Dendritic cell treated with granulocyte-macrophage colony-stimulating factor and Interleukin-4, amounts not matched to agents 40 ng/mL and 50 ng/mL, for 4 days (primary cell): ENCODE measurements at regions not wholly inside any gene's neighbourhood (a gene's known extent, or its start where the extent isn't known, plus 50 kb on each side); places are given as distances from the start of the nearest gene placed in this dataset.
"Not testable (repeated sequence)": the region's sequence is repeated elsewhere in the genome, so short reads cannot be mapped to it uniquely, and the experiment has no call there.

Experiments
- H3K27ac Mint-ChIP-seq: one replicate; pipeline ENCODE4 v1.8.0; 2022; ENCODE audit warnings: mild to moderate bottlenecking, mixed read lengths
- H3K27me3 Mint-ChIP-seq: one replicate; pipeline ENCODE4 v1.8.0; 2022; ENCODE audit warnings: mild to moderate bottlenecking, mixed read lengths
- H3K36me3 Mint-ChIP-seq: one replicate; pipeline ENCODE4 v1.8.0; 2022; ENCODE audit warnings: low read depth, mixed read lengths
- H3K4me1 Mint-ChIP-seq: one replicate; pipeline ENCODE4 v1.8.0; 2022; ENCODE audit warnings: low read depth, mixed read lengths
- H3K4me3 Mint-ChIP-seq: one replicate; pipeline ENCODE4 v1.8.0; 2022; ENCODE audit warnings: mild to moderate bottlenecking, moderate library complexity, mixed read lengths
- H3K9me3 Mint-ChIP-seq: one replicate; pipeline ENCODE4 v1.8.0; 2022; ENCODE audit warnings: mixed read lengths
- intact Hi-C: fragments of 100-400 bp; cut with micrococcal nuclease; formaldehyde crosslinking; loops from one replicate; pipeline ENCODE4 v1.15.0; 2022

- no peaks in the 10 kb centered on the region for H3K27me3 Mint-ChIP-seq
- no peak overlapping the region for H3K27ac Mint-ChIP-seq
- no peaks in the 10 kb centered on the region for H3K9me3 Mint-ChIP-seq
- no peaks in the 10 kb centered on the region for H3K36me3 Mint-ChIP-seq
- intact Hi-C loops: no loop called here
- no peak overlapping the region for H3K4me3 Mint-ChIP-seq
- H3K4me1 Mint-ChIP-seq: no peaks in the 10 kb centered on the region
Observed at GRCh38 chr3:25844891-25845290, 55.0 kb downstream of the OXSM start.

GRCh38 chr3:25846282-25846681, 56.4 kb downstream of the OXSM start:
- Mint-ChIP-seq H3K27me3 (no peaks in the 10 kb centered on the region), H3K36me3 (no peaks in the 10 kb centered on the region), H3K4me1 (no peaks in the 10 kb centered on the region), H3K4me3 (no peak overlapping the region), H3K9me3 (no peaks in the 10 kb centered on the region), H3K27ac (no peak overlapping the region)
- intact Hi-C loops: no loop called here

- H3K36me3 Mint-ChIP-seq: no peaks in the 10 kb centered on the region
Observed at GRCh38 chr3:25849091-25849490, 59.2 kb downstream of the OXSM start.

GRCh38 chr3:25849641-25850385, 59.9 kb downstream of the OXSM start:
- intact Hi-C loops: loop anchor here (10.0 kb wide), 1 partner anchor 125 kb away; no protein-coding TSS in a partner anchor
- Mint-ChIP-seq H3K36me3 (no peaks in the 10 kb centered on the region), H3K4me3 (no peak overlapping the region), H3K27me3 (no peaks in the 10 kb centered on the region), H3K27ac (no peak overlapping the region), H3K9me3 (peaks cover 12% of the 10 kb centered on the region), H3K4me1 (no peaks in the 10 kb centered on the region)

More at GRCh38 chr3:25849091-25849490, 59.2 kb downstream of the OXSM start:
- no peaks in the 10 kb centered on the region for H3K27me3 Mint-ChIP-seq
- H3K4me3 Mint-ChIP-seq: no peak overlapping the region
- H3K9me3 Mint-ChIP-seq: peaks cover 12% of the 10 kb centered on the region
- no peaks in the 10 kb centered on the region for H3K4me1 Mint-ChIP-seq
- no peak overlapping the region for H3K27ac Mint-ChIP-seq
- intact Hi-C loops: no loop called here

GRCh38 chr3:25851693-25852259, 61.9 kb downstream of the OXSM start:
- intact Hi-C loops: loop anchor here (10.0 kb wide), 1 partner anchor 127 kb away; no protein-coding TSS in a partner anchor
- not testable (repeated sequence) for H3K27ac Mint-ChIP-seq, H3K4me1 Mint-ChIP-seq, H3K4me3 Mint-ChIP-seq, H3K27me3 Mint-ChIP-seq, H3K36me3 Mint-ChIP-seq
- peaks cover 12% of the 10 kb centered on the region for H3K9me3 Mint-ChIP-seq

GRCh38 chr3:25854214-25854613, 64.3 kb downstream of the OXSM start:
- no peaks in the 10 kb centered on the region for H3K27me3 Mint-ChIP-seq
- H3K27ac Mint-ChIP-seq: no peak overlapping the region
- H3K36me3 Mint-ChIP-seq: no peaks in the 10 kb centered on the region
- intact Hi-C loops: loop anchor here (10.0 kb wide), 1 partner anchor 129 kb away; no protein-coding TSS in a partner anchor
- H3K9me3 Mint-ChIP-seq: peaks cover 12% of the 10 kb centered on the region
- H3K4me3 Mint-ChIP-seq: no peak overlapping the region
- no peaks in the 10 kb centered on the region for H3K4me1 Mint-ChIP-seq

- no peak overlapping the region for H3K4me3 Mint-ChIP-seq
- intact Hi-C loops: loop anchor here (10.0 kb wide), 1 partner anchor 130 kb away; no protein-coding TSS in a partner anchor
- peaks cover 12% of the 10 kb centered on the region for H3K9me3 Mint-ChIP-seq
Observed at GRCh38 chr3:25854635-25855034, 64.7 kb downstream of the OXSM start.

GRCh38 chr3:25855266-25855784, 65.4 kb downstream of the OXSM start:
- H3K27ac Mint-ChIP-seq: no peak overlapping the region
- intact Hi-C loops: loop anchor here (10.0 kb wide), 1 partner anchor 131 kb away; no protein-coding TSS in a partner anchor
- peaks cover 12% of the 10 kb centered on the region for H3K9me3 Mint-ChIP-seq

More at GRCh38 chr3:25854635-25855034, 64.7 kb downstream of the OXSM start:
- Mint-ChIP-seq H3K27ac (no peak overlapping the region), H3K27me3 (no peaks in the 10 kb centered on the region), H3K4me1 (no peaks in the 10 kb centered on the region), H3K36me3 (no peaks in the 10 kb centered on the region)

GRCh38 chr3:25856902-25857518, 67.1 kb downstream of the OXSM start:
- Mint-ChIP-seq H3K4me1 (no peaks in the 10 kb centered on the region), H3K27me3 (no peaks in the 10 kb centered on the region), H3K4me3 (no peak overlapping the region), H3K36me3 (no peaks in the 10 kb centered on the region), H3K9me3 (peaks cover 7% of the 10 kb centered on the region), H3K27ac (no peak overlapping the region)
- intact Hi-C loops: loop anchor here (1.0 to 10.0 kb wide), 2 partner anchors 132 to 209 kb away; no protein-coding TSS in a partner anchor

More at GRCh38 chr3:25855266-25855784, 65.4 kb downstream of the OXSM start:
- H3K36me3 Mint-ChIP-seq: no peaks in the 10 kb centered on the region
- H3K4me3 Mint-ChIP-seq: no peak overlapping the region
- H3K27me3 Mint-ChIP-seq: no peaks in the 10 kb centered on the region
- H3K4me1 Mint-ChIP-seq: no peaks in the 10 kb centered on the region

- intact Hi-C loops: no loop called here
- no peak overlapping the region for H3K4me3 Mint-ChIP-seq
- H3K27me3 Mint-ChIP-seq: no peaks in the 10 kb centered on the region
- no peaks in the 10 kb centered on the region for H3K4me1 Mint-ChIP-seq
- H3K36me3 Mint-ChIP-seq: no peaks in the 10 kb centered on the region
- H3K27ac Mint-ChIP-seq: no peak overlapping the region
- no peaks in the 10 kb centered on the region for H3K9me3 Mint-ChIP-seq
Observed at GRCh38 chr3:25861566-25861965, 71.7 kb downstream of the OXSM start.

- Mint-ChIP-seq H3K9me3 (no peaks in the 10 kb centered on the region), H3K27me3 (no peaks in the 10 kb centered on the region), H3K4me3 (no peak overlapping the region), H3K4me1 (no peaks in the 10 kb centered on the region), H3K36me3 (no peaks in the 10 kb centered on the region), H3K27ac (no peak overlapping the region)
- intact Hi-C loops: no loop called here
Observed at GRCh38 chr3:25863011-25863415, 73.1 kb downstream of the OXSM start.

- no peaks in the 10 kb centered on the region for H3K36me3 Mint-ChIP-seq
- no peaks in the 10 kb centered on the region for H3K4me1 Mint-ChIP-seq
- no peaks in the 10 kb centered on the region for H3K9me3 Mint-ChIP-seq
- no peak overlapping the region for H3K27ac Mint-ChIP-seq
- intact Hi-C loops: no loop called here
- H3K27me3 Mint-ChIP-seq: no peaks in the 10 kb centered on the region
- no peak overlapping the region for H3K4me3 Mint-ChIP-seq
Observed at GRCh38 chr3:25863416-25863959, 73.6 kb downstream of the OXSM start.

- H3K36me3 Mint-ChIP-seq: no peaks in the 10 kb centered on the region
- no peak overlapping the region for H3K4me3 Mint-ChIP-seq
- no peak overlapping the region for H3K27ac Mint-ChIP-seq
- peaks cover 4% of the 10 kb centered on the region for H3K4me1 Mint-ChIP-seq
- intact Hi-C loops: no loop called here
- H3K27me3 Mint-ChIP-seq: peaks cover 5% of the 10 kb centered on the region
- peaks cover 9% of the 10 kb centered on the region for H3K9me3 Mint-ChIP-seq
Observed at GRCh38 chr3:25870452-25870851, 80.6 kb downstream of the OXSM start.
